ENCODE measurements at regions not wholly inside any gene's neighbourhood (a gene's known extent, or its start where the extent isn't known, plus 50 kb on each side); places are given as distances from the start of the nearest gene placed in this dataset.

GRCh38 chr15:75109736-75110130 is 86.3 kb downstream of the PPCDC start:
- no peaks in the 10 kb centered on the region for H3K79me2 ChIP-seq (ENCODE audit: low read length)
- H2AFZ ChIP-seq (ENCODE audit: low read length): no peak overlapping the region
- TF ChIP-seq EZH2 (IDR thresholded peaks at IDR 0.05; ENCODE audit: low read length, unreplicated experiment) (no peak), CTCF (conservative IDR thresholded peaks at IDR 0.05; ENCODE audit: low read depth, low read length) (no peak), EZH2phosphoT487 (IDR thresholded peaks at IDR 0.05; ENCODE audit: borderline replicate concordance, low read length) (no peak)
- no peaks in the 10 kb centered on the region for H3K27me3 ChIP-seq (ENCODE audit: low read length)
- intact Hi-C loops (cut with micrococcal nuclease): loop anchor here (5.0 kb wide), 1 partner anchor 93 kb away; the partner anchor contains the start of gene C15orf39
- H3K4me2 ChIP-seq (ENCODE audit: low read length): no peak overlapping the region
- H3K27ac ChIP-seq (ENCODE audit: low read length): no peak overlapping the region
- no peak overlapping the region for H3K9ac ChIP-seq (ENCODE audit: low read length)
- H3K4me1 ChIP-seq (ENCODE audit: insufficient read depth, low read length): peaks cover 38% of the 10 kb centered on the region
- H3K4me3 ChIP-seq (ENCODE audit: low read length): no peak overlapping the region
- POLR2A ChIA-PET (ENCODE audit: unreplicated experiment): no interaction called here
- no peaks in the 10 kb centered on the region for H3K9me3 ChIP-seq (ENCODE audit: low read length)
- no peak for ATAC-seq
- CTCF ChIA-PET: no interaction called here
- no TSS peak for BruUV-seq (replicated peaks)
- no peaks in the 10 kb centered on the region for H3K9me2 ChIP-seq (replicated peaks; ENCODE audit: low read length)
- H3F3A ChIP-seq (ENCODE audit: low read length, unreplicated experiment): peaks cover 3% of the 10 kb centered on the region
- H3K36me3 ChIP-seq (ENCODE audit: low read depth, low read length): no peaks in the 10 kb centered on the region
- DNase-seq: no peak
- H4K20me1 ChIP-seq (ENCODE audit: low read length): no peaks in the 10 kb centered on the region

- Histone ChIP-seq H3K4me3 (ENCODE audit: low read length) (no peak overlapping the region), H3K36me3 (ENCODE audit: low read depth, low read length) (no peaks in the 10 kb centered on the region), H3F3A (ENCODE audit: low read length, unreplicated experiment) (peaks cover 3% of the 10 kb centered on the region), H3K79me2 (ENCODE audit: low read length) (no peaks in the 10 kb centered on the region), H4K20me1 (ENCODE audit: low read length) (no peaks in the 10 kb centered on the region), H3K27me3 (ENCODE audit: low read length) (no peaks in the 10 kb centered on the region), H3K27ac (ENCODE audit: low read length) (no peak overlapping the region), H2AFZ (ENCODE audit: low read length) (no peak overlapping the region), H3K9ac (ENCODE audit: low read length) (no peak overlapping the region), H3K9me2 (replicated peaks; ENCODE audit: low read length) (no peaks in the 10 kb centered on the region), H3K4me1 (ENCODE audit: insufficient read depth, low read length) (peaks cover 22% of the 10 kb centered on the region), H3K9me3 (ENCODE audit: low read length) (no peaks in the 10 kb centered on the region), H3K4me2 (ENCODE audit: low read length) (no peak overlapping the region)
- no peak for TF ChIP-seq EZH2 (IDR thresholded peaks at IDR 0.05; ENCODE audit: low read length, unreplicated experiment)
- TF ChIP-seq CTCF (conservative IDR thresholded peaks at IDR 0.05; ENCODE audit: low read depth, low read length): no peak
- TF ChIP-seq EZH2phosphoT487 (IDR thresholded peaks at IDR 0.05; ENCODE audit: borderline replicate concordance, low read length): no peak
- intact Hi-C loops (cut with micrococcal nuclease): no loop called here
- ChIA-PET CTCF (no interaction called here), POLR2A (ENCODE audit: unreplicated experiment) (no interaction called here)
- ATAC-seq (no peak), DNase-seq (peak; percentile 15)
- no TSS peak for BruUV-seq (replicated peaks)
These were observed 89.0 kb downstream of the PPCDC start for GRCh38 chr15:75112278-75112847.

GRCh38 chr15:75112848-75113492 is 88.7 kb upstream of the C15orf39 start:
- Histone ChIP-seq H3F3A (ENCODE audit: low read length, unreplicated experiment) (no peaks in the 10 kb centered on the region), H3K27ac (ENCODE audit: low read length) (no peak overlapping the region), H3K79me2 (ENCODE audit: low read length) (no peaks in the 10 kb centered on the region), H3K9ac (ENCODE audit: low read length) (no peak overlapping the region), H2AFZ (ENCODE audit: low read length) (no peak overlapping the region), H3K4me2 (ENCODE audit: low read length) (no peak overlapping the region), H4K20me1 (ENCODE audit: low read length) (no peaks in the 10 kb centered on the region), H3K4me3 (ENCODE audit: low read length) (no peak overlapping the region), H3K27me3 (ENCODE audit: low read length) (no peaks in the 10 kb centered on the region), H3K36me3 (ENCODE audit: low read depth, low read length) (no peaks in the 10 kb centered on the region), H3K4me1 (ENCODE audit: insufficient read depth, low read length) (peaks cover 18% of the 10 kb centered on the region), H3K9me3 (ENCODE audit: low read length) (no peaks in the 10 kb centered on the region), H3K9me2 (replicated peaks; ENCODE audit: low read length) (no peaks in the 10 kb centered on the region)
- BruUV-seq (replicated peaks): no TSS peak
- TF ChIP-seq EZH2phosphoT487 (IDR thresholded peaks at IDR 0.05; ENCODE audit: borderline replicate concordance, low read length): no peak
- no peak for TF ChIP-seq CTCF (conservative IDR thresholded peaks at IDR 0.05; ENCODE audit: low read depth, low read length)
- TF ChIP-seq EZH2 (IDR thresholded peaks at IDR 0.05; ENCODE audit: low read length, unreplicated experiment): no peak
- DNase-seq (no peak), ATAC-seq (no peak)
- intact Hi-C loops (cut with micrococcal nuclease): no loop called here
- ChIA-PET CTCF (no interaction called here), POLR2A (ENCODE audit: unreplicated experiment) (no interaction called here)
